NB4 (cell line): ENCODE measurements at regions not wholly inside any gene's neighbourhood (a gene's known extent, or its start where the extent isn't known, plus 50 kb on each side); places are given as distances from the start of the nearest gene placed in this dataset.

Source experiments
- DNase-seq: peaks from one replicate; pipeline ENCODE4 v3.0.0; 2010; ENCODE audit warnings: low read depth
- H3K4me3 ChIP-seq: one replicate; pipeline ENCODE4 v1.5.1; 2011; ENCODE audit warnings: mild to moderate bottlenecking, low read depth, low read length, moderate library complexity
- CTCF ChIP-seq: IDR thresholded peaks from one replicate; pipeline ENCODE4 v1.5.1; 2012; ENCODE audit warnings: low read depth, low read length
- MAX ChIP-seq: IDR thresholded peaks from 2 replicates; pipeline ENCODE4 v1.6.1; 2011; ENCODE audit warnings: low read depth, low read length
- MYC ChIP-seq: IDR thresholded peaks from 2 replicates; pipeline ENCODE4 v1.6.1; 2011; ENCODE audit warnings: low read depth, low read length
- POLR2A ChIP-seq: IDR thresholded peaks from 2 replicates; pipeline ENCODE4 v1.6.1; 2011; ENCODE audit warnings: mild to moderate bottlenecking; ENCODE audit not compliant: insufficient read length; ENCODE audit errors: extremely low read depth

DNA sequence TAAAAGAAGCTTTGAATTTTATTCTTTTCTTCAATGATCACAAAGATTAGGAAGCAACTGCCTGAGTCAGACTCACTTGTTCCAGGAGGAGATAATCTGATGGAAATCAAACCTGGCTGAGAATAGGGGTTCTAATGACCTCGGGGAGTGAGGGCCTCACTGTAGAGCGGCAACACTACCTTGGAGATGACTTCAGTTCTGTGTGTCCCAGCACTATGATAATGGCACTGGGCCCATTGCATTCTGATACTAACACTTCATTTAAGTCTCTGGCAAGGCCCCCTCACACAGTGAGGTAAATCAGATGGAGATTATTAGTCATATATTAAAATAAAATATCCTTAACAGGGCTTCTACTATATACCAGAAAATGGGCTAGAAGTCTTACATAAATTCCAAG lies 233.3 kb upstream of the EGLN3 start:
- DNase-seq: no peak

DNA sequence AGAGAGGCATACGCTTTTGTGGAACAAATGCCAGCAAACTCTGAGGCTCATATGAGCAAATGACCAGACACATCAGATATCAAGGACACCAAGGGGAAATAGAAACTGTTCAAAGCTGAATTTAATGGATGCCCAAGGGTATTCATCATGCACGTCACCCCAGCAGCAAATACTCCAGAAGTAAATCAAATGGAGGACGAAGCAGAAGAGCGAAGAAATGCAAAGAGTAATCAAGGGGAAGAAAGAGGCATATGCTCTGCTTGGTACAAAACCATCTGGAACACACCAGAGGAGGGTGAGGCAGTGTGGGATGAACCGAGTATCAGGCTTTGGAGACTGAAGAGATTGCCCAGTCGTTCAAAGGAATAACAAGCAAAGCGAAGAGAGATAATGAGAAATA lies 232.6 kb upstream of the EGLN3 start:
- no peak overlapping the region for H3K4me3 ChIP-seq
- no peak for DNase-seq
- no peak for TF ChIP-seq POLR2A
- TF ChIP-seq MYC: no peak
- no peak for TF ChIP-seq MAX
- no peak for TF ChIP-seq CTCF

More for the DNA sequence above, 233.3 kb upstream of the EGLN3 start:
- no peak for TF ChIP-seq MAX
- TF ChIP-seq MYC: no peak
- no peak for TF ChIP-seq CTCF
- TF ChIP-seq POLR2A: no peak
- H3K4me3 ChIP-seq: no peak overlapping the region

DNA sequence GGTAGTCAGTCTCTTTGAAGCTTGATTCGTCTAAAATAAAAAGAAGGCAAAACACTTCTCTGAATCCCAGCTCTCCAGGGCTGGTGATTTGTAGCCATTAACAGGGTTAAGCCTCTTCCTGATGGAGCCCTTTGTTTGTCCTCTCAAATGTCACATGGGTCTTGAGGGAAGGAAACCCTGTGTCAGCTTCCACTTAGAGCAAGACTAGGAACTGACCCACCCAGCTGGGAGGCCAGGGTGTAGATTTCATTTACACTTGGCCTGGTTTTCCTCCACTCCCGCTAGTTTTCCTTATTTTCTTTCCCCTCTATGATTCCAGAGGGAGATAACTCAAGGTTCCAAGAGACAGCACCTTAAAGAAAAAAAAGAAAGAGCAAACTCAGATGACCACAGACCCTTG lies 230.5 kb upstream of the EGLN3 start:
- no peak overlapping the region for H3K4me3 ChIP-seq
- TF ChIP-seq MAX (no peak), CTCF (no peak), MYC (no peak), POLR2A (no peak)
- DNase-seq: no peak

DNA sequence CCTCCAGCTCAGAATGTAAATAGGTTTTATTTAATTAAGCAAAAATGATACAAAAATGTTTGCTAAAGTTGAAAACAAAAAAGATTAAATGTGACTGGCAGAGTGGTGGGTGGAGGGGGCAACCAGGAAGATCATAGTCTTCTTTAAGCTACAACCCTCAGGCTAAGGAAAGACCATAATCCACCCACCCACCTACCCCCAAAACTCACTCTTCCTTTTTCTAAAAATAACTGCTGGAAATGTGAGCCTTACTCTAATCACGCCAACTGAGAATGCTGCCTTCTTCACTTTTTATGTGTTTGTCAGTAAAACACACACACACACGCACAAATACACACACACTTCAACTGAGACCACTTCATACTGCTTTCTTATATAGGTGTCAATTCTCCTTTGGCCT lies 230.0 kb upstream of the EGLN3 start:
- no peak overlapping the region for H3K4me3 ChIP-seq
- no peak for TF ChIP-seq MAX
- no peak for TF ChIP-seq POLR2A
- no peak for TF ChIP-seq CTCF
- no peak for TF ChIP-seq MYC
- no peak for DNase-seq

DNA sequence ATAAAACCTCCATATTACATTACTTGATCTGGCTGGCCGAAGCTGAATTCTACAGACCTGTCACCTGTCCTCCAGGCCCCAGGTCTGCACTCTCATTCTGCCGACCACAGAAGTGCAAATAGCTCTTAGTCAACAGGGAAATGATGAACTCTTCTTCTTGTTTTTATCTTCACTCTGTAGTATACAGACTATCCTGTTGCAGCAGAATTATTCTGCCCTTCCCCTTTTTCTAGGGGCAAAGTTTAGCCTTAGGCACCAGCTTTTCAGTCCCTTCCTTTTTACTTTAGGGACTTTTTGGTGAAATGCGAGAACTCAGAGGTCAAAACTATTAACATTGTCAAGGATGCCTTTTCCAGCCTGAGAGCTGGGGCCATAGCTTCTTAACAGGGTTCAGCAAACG lies 229.6 kb upstream of the EGLN3 start:
- no peak overlapping the region for H3K4me3 ChIP-seq
- no peak for DNase-seq
- no peak for TF ChIP-seq MAX
- TF ChIP-seq MYC: no peak
- TF ChIP-seq POLR2A: no peak
- TF ChIP-seq CTCF: no peak

DNA sequence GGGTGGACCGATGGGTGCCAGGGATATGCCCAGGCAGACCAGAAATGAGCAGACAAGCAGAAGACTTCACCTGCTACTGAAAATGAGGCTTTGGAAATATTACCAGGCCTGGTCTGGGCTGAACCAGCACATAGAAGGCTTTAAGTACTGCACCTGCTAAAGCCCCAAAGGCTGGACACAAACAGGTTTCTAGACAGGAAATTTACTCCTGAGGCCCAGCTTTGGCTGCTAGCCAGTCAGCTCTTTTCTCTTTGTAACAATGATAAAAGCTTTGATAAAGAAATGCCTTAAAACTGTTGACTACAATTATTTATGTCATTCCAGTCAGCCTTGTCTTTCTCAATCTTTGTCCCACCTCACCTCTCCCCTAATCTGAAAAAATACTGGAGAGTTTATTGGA lies 228.9 kb upstream of the EGLN3 start:
- no peak overlapping the region for H3K4me3 ChIP-seq
- no peak for TF ChIP-seq CTCF
- no peak for DNase-seq
